HG03565 (cell line): ENCODE measurements at regions not wholly inside any gene's neighbourhood (a gene's known extent, or its start where the extent isn't known, plus 50 kb on each side); places are given as distances from the start of the nearest gene placed in this dataset.

Experiments used
- ATAC-seq: cut with Tn5 transposase; IDR thresholded peaks from one replicate; pipeline ENCODE4 v1.9.1; 2021; ENCODE audit warnings: mild to moderate bottlenecking, moderate library complexity; ENCODE audit not compliant: unreplicated experiment

DNA sequence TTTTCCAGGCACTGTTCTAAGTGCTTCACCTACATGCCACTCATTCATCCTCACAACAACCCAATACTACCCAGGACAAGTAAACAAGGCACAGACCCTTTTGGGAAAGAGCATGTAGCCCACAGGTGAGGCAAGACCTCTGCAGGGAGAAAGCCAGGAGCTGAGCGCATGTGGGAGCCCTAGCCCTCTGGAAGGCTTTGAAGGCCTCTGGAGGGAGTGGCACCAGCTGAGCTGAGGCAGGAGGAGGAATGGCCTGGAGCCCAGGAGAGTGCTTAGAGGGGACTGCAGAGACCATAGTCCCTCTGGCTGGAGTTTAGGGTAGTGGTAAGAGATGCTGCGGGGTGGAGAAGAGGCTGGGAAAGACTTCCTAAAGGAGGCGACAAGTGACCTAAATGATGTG, 516.5 kb downstream of the FUT8 start:
- no peak for ATAC-seq

DNA sequence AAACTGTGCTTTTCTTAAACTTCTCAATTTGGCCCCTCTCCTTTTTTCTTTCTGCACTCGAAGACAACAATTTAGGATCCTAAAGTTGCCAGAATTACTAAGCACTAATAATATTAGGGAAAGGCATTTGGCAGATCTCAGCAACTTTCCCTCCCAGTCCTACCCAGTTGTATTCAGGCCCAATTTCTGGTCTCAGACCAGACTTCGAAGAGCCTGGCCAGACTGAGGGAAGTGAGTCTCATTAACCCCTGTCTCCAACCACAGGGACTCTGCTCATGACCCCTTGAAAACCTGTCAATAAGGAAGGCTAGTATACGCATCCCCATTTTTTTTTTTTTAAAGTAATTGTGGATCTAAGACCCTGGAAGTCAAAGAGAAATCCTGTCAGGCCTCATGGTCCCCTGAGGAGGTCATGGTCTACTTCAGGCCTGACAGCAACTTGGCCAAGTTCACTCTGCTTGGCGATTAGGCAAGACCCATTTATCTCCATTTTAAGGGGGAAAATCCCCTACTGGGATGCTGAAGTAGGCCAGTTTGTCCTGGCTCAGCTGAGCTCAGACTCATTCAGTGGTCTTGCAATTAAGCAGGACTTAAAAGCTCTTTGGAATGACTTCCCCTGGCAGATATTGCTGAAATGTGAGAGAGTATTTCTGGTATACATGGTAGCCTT, 521.0 kb downstream of the FUT8 start:
- ATAC-seq, result no peak

DNA sequence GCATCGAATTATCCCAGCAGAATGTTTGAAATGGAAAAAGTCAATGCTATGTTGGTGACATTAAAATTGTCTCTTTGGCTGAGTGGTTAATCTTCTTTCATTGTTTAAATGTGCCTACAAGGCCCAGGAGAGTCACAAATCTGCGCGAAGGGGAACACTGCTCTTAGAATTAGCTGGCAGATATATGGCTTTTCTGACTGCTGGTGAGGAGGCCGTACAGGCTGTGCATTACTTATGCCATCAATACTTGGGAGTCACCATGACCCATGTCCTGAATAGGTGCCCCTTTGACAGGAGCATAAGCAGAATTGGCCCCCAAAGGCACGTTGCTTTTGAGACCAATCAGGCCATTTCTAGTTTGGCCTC, 521.5 kb downstream of the FUT8 start:
- ATAC-seq, result no peak

DNA sequence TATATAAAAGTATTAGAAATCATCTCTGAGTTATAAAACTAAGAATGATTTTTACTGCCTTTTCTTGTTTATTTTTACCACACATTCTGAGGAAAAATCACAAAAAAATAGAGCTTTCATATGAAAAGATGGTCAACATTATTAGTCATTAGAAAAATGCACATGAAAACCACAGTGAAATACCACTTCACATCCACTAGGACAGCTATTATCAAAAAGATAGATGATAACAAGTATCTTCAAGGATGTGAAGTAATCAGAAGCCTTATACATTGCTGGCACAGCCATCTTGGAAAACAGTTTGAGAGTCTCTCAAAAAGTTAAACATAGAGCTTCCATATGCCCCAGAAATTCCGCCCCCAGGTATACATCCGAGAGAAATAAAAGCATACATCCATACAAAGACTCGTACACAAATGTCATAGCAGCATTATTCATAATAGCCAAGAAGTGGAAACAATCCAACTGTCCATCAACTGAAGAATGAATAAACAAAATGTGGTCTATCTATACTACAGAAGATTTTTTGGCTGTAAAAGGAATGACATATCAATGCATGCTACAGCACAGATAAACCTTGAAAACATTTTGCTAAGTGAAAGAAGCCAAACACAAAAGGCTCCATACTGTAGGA, 523.9 kb downstream of the FUT8 start:
- no peak for ATAC-seq

DNA sequence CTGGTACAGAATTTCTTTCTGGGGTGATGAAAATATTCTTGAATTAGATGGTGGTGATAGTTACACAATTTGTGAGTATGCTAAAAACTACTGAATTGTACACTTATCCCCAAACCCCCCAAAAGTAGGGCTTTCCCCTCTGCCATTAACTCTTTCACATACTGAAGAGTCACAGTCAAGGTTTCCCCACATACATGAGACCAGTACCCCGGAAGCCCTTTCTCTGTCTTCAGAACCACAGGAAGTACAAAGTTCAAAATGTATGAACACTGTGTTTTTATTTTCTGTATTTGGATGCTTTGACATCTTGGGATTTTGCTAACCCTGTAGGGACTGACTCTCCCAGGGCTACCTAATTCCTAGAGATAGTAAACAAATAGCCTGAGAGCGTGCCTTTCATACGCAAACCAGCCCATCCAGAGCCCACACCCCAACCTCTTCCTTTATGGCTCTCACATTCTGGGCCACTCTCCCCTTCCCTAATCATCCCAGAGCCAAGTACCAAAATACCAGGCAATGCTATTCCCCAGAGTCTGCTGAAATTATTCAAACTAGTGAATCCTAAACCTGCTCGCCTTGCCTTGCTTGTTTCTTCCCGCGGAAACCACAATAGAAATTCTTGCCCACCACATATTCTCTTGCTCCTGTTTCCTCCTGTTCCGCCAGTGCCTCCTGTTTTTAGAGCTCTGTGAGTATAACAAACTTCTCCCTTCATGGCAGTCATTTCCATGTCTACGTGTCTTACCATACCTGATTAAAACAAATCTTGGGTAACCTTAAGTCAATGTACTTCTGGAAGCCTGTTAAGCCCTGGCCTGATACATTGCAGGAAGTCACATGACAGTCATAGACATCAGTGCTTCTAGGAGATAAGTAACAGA, 524.8 kb downstream of the FUT8 start:
- ATAC-seq, result no peak

DNA sequence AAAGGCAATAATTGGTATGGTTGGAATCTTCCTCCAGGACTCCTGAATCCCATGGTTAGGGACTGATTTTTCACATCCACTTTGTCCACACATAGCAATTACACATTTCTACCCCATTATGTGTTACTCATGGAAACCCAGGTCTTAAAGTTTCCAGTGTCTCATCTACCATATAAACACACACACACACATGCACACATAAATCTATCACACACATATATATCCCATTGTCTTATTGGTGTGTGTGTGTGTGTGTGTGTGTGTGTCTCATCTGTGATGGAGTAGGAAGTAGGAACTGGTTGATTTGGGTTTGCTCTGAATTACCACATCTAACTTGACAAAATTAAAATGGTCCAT, 525.4 kb downstream of the FUT8 start:
- no peak for ATAC-seq

DNA sequence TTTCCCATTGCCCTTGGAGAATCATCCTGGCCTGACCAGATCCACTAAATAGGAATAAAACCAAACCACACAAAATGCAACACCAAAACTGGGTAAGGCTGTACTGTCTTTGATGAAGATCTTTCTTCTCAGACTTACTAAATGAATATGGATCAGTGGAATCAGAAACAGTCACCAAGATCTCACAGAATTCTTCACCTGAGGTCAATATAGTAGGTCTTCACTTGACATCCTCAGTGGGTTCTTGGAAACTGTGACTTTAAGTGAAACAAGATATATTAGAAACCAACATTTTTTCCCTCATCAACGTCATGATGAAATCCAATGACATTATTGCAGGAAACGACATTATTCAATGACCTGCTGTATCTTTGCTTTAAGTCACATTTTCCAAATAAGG, 526.2 kb downstream of the FUT8 start:
- ATAC-seq, result no peak

DNA sequence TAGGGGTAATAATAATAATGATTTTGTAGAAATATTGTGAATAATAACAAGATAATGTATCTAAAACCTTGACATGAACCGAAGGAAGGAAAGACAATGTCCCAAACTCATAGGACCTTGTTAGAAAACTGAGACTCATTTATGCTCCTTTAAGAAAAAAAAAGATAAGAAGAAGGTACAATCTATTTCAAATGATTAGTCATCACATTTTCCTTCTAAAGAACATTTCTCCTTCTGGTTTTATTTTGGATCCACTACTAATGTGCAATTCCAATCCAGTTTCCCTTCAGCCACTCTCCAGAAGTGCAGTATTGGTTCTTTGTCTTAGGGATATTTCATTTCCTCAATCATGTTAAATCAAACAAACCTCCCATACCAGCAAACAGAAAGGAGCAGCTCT, 526.7 kb downstream of the FUT8 start:
- ATAC-seq, result no peak

DNA sequence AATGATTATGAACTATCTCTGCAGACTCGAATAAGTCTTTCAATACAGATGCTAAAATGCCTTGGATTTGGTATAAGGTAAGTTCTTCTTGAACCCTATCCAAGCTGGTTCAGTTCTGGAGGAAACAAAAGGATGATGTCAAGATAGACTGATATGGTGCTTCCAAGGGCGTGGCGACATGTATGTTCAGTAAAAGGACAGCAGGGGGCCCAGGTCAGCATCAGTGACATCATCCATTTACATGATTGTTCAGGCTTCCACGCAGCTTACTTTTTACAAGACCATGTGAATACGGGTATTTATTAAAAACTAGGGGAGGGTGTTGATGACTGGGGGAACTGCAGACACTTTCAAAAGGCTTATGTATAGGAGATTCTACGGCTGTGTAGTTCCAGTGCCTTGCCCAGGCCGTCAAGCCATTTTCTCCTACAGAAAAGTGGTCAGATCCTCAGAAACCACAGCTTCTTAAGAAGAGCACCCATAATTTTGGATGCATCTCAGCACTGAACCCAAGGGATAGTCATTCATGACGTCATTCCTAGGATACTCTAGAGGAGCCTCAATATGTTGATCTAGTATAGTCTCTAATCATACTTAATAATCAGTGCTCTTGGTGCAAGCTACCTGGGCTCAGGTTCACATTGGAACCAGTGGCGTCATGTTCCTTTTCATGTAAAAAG, 527.7 kb downstream of the FUT8 start:
- no peak for ATAC-seq

DNA sequence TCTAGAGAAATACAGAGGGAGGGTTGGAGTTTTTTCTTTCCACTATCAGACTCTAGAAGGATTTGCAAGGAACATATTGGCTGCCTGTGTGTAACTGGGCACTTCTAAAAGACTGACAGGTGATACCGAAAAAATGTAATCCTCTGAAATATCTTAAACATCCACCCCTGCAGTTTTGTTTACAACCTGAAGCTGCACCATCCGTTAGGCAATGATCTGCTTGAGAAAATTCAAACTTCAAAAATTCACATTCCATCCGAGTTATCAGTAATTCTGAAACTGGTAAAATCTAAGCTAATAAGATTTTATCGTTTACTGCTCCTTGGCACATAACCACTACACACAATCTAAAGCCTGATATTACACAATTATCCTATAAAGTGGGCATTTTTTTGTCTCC, 528.6 kb downstream of the FUT8 start:
- ATAC-seq, result no peak

DNA sequence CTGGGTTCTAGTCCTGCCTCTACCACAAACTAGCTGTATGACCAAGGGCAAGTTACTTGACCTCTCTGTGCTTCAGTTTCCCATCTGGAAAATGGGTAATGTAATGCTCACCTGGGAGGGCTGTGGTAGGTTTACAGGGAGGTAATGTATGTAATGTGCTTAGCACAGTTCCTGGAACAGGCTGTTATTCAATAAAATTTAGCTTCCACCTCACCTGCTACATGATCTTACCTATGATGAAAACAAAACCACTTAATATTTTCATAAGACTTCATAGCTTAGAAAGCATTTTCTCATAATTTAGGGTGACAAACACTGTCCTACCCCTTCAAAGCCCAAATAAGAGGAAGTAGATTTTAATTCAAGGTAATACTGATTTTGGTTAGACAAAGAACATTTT, 530.6 kb downstream of the FUT8 start:
- ATAC-seq, result no peak

DNA sequence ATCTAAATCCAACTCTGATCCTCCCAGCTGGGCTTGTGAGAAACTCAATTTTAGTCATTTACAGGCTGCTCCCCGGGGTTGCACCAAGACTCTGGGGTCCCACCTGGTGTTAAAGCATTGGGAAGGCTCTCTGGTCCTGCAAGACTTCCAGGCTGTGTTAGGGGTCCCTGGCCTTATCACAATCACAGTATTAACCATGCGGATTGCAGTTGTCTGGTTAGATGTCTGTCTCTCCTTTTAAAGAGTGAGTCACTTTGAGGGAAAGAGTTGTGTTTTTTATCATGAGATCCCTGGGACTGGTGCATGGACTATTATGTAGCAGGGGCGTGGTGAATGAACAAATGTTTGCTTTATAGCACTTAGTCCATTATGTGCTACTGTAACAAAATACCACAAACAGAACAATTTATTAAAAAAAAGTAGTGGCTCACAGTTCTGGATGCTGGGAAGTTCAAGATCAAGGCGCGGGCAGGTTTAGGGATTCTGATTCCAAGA, 531.4 kb downstream of the FUT8 start:
- no peak for ATAC-seq

DNA sequence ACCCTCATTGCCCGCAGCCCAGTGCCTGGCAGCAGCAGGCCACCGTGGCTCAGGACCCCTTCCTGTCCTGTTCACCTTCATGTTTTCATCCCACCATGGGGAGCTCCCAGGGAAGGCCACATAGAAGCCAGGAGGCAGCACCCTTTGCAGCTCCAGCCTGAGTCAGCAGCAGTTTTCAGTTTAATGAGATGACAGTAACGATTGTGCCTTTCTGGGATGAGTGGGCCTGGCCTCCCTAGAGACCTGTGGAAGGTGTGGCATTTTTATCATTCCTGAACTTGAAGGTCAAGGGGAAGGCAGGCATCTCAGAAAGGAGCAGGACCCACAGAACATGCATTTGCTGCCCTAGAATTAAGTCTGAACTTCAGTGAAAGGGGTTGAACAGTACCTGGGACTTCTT, 532.8 kb downstream of the FUT8 start:
- no peak for ATAC-seq

DNA sequence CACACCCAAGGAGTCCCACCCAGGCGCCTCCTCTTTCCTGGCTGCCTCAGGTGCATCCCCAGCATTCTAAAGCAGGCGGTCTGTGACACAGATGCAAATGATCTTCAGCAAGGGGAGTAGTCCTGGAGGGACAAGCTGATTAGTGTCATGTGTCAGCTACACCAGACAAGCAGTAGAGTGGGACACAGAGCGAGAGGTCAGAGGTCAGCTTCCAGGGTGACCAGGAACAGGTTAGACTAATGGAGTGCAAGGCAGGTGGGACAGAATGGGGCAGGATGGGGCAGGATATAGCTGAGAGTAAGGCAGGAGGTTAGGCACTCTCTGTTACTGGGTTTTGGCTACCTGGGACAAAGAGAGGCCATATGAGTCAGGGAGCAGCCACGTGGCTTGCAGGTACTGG, 534.0 kb downstream of the FUT8 start:
- no peak for ATAC-seq

DNA sequence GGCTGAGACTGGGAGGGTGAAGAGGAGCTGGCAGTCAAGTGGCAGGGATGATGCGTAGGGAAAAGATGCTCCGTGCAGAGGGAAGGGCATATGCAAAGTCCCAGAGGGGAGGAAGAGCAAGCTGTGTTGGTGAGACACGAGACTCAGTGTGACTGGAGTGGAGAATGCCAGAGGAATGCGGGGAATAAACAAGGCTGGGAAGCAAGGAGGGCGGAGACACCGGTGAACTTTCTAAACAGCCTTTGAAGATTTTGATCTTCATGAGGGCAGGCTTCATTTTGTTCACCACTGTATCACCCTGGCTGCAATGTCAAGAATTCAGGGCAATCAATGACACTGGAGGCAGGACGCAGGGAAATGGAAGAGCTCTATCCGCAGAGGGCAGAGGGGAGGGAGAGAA, 535.8 kb downstream of the FUT8 start:
- ATAC-seq, result no peak

DNA sequence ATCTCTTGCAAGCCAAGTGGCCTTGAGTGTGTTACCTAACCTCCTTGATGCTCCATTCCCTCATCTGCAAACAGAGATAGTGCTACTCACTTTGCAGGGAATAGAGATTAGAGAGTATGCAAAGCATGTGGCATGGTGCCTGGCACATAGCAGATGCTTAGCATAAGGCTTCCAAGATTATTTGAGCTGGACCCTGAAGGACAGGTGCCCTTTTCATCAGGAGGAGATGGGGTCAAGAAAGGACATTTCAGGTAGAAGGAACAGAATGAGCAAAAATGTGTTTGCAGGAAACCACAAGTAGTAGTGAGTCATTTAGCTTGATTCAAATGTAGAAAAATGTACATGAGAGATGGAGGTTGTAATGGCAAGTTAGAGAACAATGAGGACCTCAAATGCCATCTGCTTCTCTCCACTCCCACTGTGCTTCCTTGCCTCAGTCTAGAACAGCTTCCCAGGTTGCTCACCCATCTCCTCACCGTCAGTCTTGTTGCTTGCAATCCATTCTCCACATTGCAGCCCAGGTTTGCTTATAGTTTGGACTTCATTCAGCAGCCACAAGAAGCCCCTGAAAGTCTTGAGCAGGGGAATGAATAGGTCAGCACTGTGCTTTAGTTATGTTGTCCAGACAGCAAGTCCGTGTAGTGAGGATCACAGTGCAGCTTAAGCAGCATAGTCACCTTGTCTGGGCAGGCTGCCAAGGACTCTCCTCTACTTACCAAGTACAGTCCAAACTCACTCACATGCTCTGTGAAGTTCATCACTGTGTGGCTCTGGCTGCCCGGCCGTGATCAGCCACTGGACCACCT, 536.3 kb upstream of the CCDC196 start:
- ATAC-seq, result peak; percentile 56

DNA sequence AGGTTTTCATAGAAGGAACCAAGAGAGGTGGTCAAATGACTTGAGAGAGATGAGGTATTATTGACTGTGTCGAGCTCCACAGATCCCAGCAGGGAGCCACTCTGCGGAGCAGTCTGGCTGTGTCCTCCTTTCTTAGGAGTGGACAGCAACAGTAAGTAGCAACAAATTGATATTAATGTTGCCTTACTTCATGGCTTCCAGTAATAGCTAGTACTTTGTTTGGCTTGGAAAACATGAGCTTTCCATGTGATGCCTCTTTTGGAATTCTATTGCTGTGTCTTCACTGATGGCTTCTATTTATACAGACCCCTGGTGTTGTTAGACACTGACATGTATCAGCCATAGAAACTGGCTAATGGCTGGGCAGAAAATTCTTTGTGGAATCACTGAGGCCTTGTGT, 531.2 kb upstream of the CCDC196 start:
- no peak for ATAC-seq

DNA sequence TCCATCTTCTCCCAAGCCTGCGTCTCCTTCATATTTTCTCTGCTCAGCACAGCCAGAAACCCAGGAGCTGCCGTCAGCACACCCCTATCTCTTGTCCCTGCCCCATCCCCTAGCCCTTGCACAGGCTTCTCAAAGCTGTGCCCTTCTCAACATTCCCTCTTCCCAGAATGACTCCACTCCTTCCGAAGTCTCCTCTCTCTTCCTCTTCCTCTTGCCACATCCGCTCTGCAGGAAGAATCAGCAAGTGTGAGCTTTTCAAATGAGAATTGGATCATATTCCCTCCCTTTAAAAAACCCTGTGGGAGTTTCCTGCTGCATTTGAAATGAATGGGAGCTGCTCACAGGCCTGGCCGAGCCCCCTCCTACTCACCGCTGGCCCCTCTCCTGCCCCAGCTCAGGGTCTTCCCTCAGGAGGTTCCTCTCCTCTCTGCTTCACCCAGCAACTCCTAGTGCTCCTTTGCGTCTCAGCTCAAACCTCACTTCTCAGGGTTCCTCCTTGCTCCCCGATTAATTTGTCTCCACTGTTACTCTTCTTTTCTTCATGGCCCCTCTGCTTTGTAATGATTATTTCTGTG, 528.5 kb upstream of the CCDC196 start:
- no peak for ATAC-seq

DNA sequence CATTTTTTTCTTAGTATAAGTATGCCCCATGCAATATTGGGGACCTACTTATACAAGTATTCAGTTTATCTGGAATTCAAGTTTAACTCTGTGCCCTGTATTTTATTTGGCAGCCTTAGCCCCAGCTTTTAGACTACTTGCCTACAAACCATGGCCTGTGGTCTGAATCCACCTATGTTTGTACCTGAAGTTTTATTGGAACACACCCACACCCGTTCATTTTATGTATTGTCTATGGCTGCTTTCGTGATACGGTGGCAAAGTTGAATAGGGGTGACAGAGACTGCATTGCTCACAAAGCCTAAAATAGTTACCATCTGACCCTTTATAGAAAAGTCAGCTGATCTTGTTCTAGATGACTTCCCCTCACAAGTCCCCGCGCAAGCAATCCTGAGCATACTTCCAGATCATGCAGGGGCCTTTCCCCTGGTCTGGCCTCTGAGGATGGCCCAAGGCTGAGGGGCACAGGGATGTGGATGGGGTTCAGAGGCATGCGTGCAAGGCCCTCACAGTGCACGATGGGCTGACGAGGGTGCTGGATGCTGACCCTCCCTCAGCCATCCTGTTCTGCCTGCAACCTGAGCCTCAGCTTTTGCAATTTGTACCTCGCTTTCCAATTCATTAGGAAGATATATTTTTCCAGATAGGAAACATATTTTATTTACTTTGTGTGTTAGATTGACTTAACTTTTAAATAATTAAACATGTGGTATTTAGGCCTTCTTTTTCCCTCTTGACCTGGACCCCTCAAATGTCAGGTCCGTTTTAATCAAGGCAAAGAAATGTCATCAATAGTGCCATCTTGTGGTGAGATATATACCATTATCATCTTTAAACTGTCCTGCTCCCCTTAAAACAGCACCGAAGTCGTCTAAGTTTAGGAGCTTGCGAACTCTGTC, 527.3 kb upstream of the CCDC196 start:
- ATAC-seq, result peak; percentile 44
